Peyer's patch (tissue), 4 donors: ENCODE measurements at regions not wholly inside any gene's neighbourhood (a gene's known extent, or its start where the extent isn't known, plus 50 kb on each side); places are given as distances from the start of the nearest gene placed in this dataset.
A peak's percentile ranks its signal among the peaks of the same experiment; 100 is the strongest.

Experiments used
- DNase-seq, 3 donors: peaks; one replicate each; pipeline ENCODE4 v3.0.0-alpha.2; 2017 to 2019
- H3K27ac ChIP-seq, 4 donors: fragments of 200-600 bp; sonication (generic); one replicate each; pipeline ENCODE4 v1.5.1; 2016 to 2019
- H3K27me3 ChIP-seq, 2 donors: fragments of 200-600 bp; sonication (generic); one replicate each; pipeline ENCODE4 v1.5.1; 2019
- H3K36me3 ChIP-seq, 3 donors: fragments of 200-600 bp; sonication (generic); one replicate each; pipeline ENCODE4 v1.5.1; 2016 to 2019
- H3K4me1 ChIP-seq, 4 donors: fragments of 200-600 bp; sonication (generic); one replicate each; pipeline ENCODE4 v1.5.1; 2016 to 2019
- H3K4me3 ChIP-seq, 4 donors: fragments of 200-600 bp; sonication (generic); 1 replicate in 3 of 4; 2 replicates in 1 of 4; pipeline ENCODE4 v1.5.1; 2016 to 2019; ENCODE audit warnings: mild to moderate bottlenecking in 1 of 4
- H3K9me3 ChIP-seq, 4 donors: fragments of 200-600 bp; sonication (generic); one replicate each; pipeline ENCODE4 v1.5.1; 2016 to 2019; ENCODE audit warnings: mild to moderate bottlenecking in 1 of 4
- CTCF ChIP-seq, 6 experiments: fragments of 450-650 bp in 4 of 6; fragments of 200-600 bp in 2 of 6; sonication (generic) in 1 of 6; IDR thresholded peaks; one replicate each; pipeline ENCODE4 v1.5.1; 2017 to 2019; ENCODE audit warnings: antibody characterized with exemption in 6 of 6, mild to moderate bottlenecking in 3 of 6, moderate library complexity in 1 of 6
- POLR2A ChIP-seq, 2 donors: fragments of 450-650 bp; IDR thresholded peaks; one replicate each; pipeline ENCODE4 v1.5.1; 2017; ENCODE audit warnings: antibody characterized with exemption in 2 of 2, mild to moderate bottlenecking in 2 of 2, moderate library complexity in 2 of 2

- H3K27ac ChIP-seq, result no peak overlapping the region
- no peaks in the 10 kb centered on the region for H3K27me3 ChIP-seq
- peaks cover 0 to 55% (median 14%) of the 10 kb centered on the region in 4 donors for H3K4me1 ChIP-seq
- no peaks in the 10 kb centered on the region for H3K9me3 ChIP-seq
- no peak for TF ChIP-seq CTCF (IDR thresholded peaks at IDR 0.05)
- no peak for TF ChIP-seq POLR2A (IDR thresholded peaks at IDR 0.05)
- no peaks in the 10 kb centered on the region for H3K36me3 ChIP-seq
- no peak for DNase-seq
- H3K4me3 ChIP-seq, result no peak overlapping the region
Observed at GRCh38 chr1:58926152-58926551, 142.3 kb upstream of the JUN start.

- Histone ChIP-seq H3K27ac (no peak overlapping the region), H3K36me3 (no peaks in the 10 kb centered on the region), H3K9me3 (no peaks in the 10 kb centered on the region), H3K27me3 (no peaks in the 10 kb centered on the region), H3K4me3 (no peak overlapping the region), H3K4me1 (peaks cover 0 to 47% (median 9%) of the 10 kb centered on the region in 4 donors)
- TF ChIP-seq POLR2A (IDR thresholded peaks at IDR 0.05) (no peak), CTCF (IDR thresholded peaks at IDR 0.05) (no peak)
- no peak for DNase-seq
Observed at GRCh38 chr1:58927041-58927721, 143.3 kb upstream of the JUN start.

- no peaks in the 10 kb centered on the region for H3K36me3 ChIP-seq
- H3K4me1 ChIP-seq, result peaks cover 0 to 45% (median 7%) of the 10 kb centered on the region in 4 donors
- TF ChIP-seq POLR2A (IDR thresholded peaks at IDR 0.05), result no peak
- TF ChIP-seq CTCF (IDR thresholded peaks at IDR 0.05), result no peak
- no peaks in the 10 kb centered on the region for H3K27me3 ChIP-seq
- H3K4me3 ChIP-seq, result no peak overlapping the region
- H3K27ac ChIP-seq, result no peak overlapping the region
- DNase-seq, result no peak
- H3K9me3 ChIP-seq, result no peaks in the 10 kb centered on the region
Observed at GRCh38 chr1:58927722-58928085, 143.9 kb upstream of the JUN start.

GRCh38 chr1:58928514-58928913 is 144.7 kb upstream of the JUN start:
- Histone ChIP-seq H3K27me3 (no peaks in the 10 kb centered on the region), H3K4me3 (no peak overlapping the region), H3K36me3 (no peaks in the 10 kb centered on the region), H3K27ac (peak overlapping the region in 3 of 4 donors; percentile 65 to 93 (median 83)), H3K9me3 (no peaks in the 10 kb centered on the region), H3K4me1 (peaks cover 0 to 45% (median 10%) of the 10 kb centered on the region in 4 donors)
- peak in 2 of 3 donors; percentile 69 to 87 for DNase-seq
- peak in 1 of 2 donors; percentile 44 for TF ChIP-seq POLR2A (IDR thresholded peaks at IDR 0.05)
- TF ChIP-seq CTCF (IDR thresholded peaks at IDR 0.05), result no peak

- no peaks in the 10 kb centered on the region for H3K9me3 ChIP-seq
- H3K4me1 ChIP-seq, result peaks cover 0 to 40% (median 10%) of the 10 kb centered on the region in 4 donors
- H3K27ac ChIP-seq, result peak overlapping the region in 3 of 4 donors; percentile 65 to 93 (median 83)
- peak in 1 of 2 donors; percentile 51 for TF ChIP-seq POLR2A (IDR thresholded peaks at IDR 0.05)
- peak in 1 of 6 experiments; percentile 10 for TF ChIP-seq CTCF (IDR thresholded peaks at IDR 0.05)
- peak in 2 of 3 donors; percentile 91 to 92 for DNase-seq
- no peaks in the 10 kb centered on the region for H3K36me3 ChIP-seq
- no peak overlapping the region for H3K4me3 ChIP-seq
- no peaks in the 10 kb centered on the region for H3K27me3 ChIP-seq
Observed at GRCh38 chr1:58929671-58930325, 146.0 kb upstream of the JUN start.
